ENCODE measurements at regions not wholly inside any gene's neighbourhood (a gene's known extent, or its start where the extent isn't known, plus 50 kb on each side); places are given as distances from the start of the nearest gene placed in this dataset.

DNA sequence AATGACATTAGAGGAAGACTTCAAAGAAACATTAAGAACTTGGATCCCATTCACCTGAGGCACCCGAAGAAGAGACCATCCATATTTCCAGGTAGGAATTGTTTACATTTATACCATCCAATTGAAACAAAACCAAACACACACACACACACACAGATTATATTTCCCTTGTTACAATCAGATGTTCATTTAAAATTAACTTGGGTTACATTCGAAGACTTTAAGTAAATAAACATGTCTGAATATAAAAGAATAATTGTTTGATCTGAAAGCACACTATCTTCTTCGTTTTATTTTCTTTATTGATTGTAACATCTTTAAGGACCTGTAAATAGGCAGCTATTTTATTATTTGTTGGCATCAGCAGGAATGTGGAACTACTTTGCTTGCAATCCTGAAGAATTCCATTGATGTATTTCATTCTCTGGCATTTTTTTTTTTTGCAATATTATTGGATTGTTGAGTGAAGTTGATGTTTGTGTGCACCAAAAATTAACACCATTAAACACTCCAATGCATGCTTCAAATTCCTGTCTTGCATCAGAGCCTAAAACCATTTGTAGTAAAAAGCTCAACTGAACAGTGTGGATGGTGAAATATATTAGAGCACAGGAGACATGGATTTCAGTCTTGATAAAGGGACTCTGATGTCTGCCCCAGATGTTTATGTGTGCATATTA lies 85.3 kb upstream of the FRY start:
- H3K27me3 ChIP-seq (ENCODE audit: control insufficient read depth, insufficient read depth, low read length): no peaks in the 10 kb centered on the region
- peak overlapping the region; percentile 15 for H3K4me3 ChIP-seq (ENCODE audit: low read depth, low read length)

DNA sequence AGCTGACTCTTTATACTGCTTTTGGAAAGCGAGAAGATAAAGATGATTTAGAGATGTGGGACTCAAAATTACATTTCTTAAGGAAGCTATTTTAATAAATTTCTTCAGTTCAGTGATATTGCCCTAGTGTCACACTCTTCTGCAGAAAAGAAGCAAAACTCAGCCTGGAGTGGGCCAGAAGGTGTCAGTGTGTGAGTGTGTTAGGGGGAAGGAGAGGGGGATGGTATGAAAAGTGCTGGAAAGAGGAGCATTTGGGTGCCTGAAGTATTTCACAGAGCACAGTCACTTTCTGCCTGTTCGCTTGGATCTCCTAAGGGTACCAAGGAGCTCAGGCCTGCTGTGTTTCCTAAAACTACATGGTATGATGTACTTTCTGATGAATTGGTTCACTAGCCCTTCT lies 84.5 kb upstream of the FRY start:
- no peak for DNase-seq (ENCODE audit: low read depth)
- Histone ChIP-seq H3K27me3 (ENCODE audit: control insufficient read depth, insufficient read depth, low read length) (no peaks in the 10 kb centered on the region), H3K36me3 (ENCODE audit: control insufficient read depth, insufficient read depth, low read length) (no peaks in the 10 kb centered on the region), H3K4me3 (ENCODE audit: low read depth, low read length) (peak overlapping the region; percentile 4)
- CTCF ChIA-PET: interaction anchor here (0.7 to 4.5 kb wide), 8 partner anchors 9 to 217 kb away, joined by 3 to 19 read pairs (median 4); no protein-coding TSS in a partner anchor
- POLR2A ChIA-PET: interaction anchor here (1.0 kb wide), 1 partner anchor 10 kb away, joined by 5 read pairs; no protein-coding TSS in a partner anchor
- TF ChIP-seq, protein P1, sequence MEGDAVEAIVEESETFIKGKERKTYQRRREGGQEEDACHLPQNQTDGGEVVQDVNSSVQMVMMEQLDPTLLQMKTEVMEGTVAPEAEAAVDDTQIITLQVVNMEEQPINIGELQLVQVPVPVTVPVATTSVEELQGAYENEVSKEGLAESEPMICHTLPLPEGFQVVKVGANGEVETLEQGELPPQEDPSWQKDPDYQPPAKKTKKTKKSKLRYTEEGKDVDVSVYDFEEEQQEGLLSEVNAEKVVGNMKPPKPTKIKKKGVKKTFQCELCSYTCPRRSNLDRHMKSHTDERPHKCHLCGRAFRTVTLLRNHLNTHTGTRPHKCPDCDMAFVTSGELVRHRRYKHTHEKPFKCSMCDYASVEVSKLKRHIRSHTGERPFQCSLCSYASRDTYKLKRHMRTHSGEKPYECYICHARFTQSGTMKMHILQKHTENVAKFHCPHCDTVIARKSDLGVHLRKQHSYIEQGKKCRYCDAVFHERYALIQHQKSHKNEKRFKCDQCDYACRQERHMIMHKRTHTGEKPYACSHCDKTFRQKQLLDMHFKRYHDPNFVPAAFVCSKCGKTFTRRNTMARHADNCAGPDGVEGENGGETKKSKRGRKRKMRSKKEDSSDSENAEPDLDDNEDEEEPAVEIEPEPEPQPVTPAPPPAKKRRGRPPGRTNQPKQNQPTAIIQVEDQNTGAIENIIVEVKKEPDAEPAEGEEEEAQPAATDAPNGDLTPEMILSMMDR (IDR thresholded peaks at IDR 0.05; ENCODE audit: insufficient read depth, low read depth, low read length): no peak; the same call in 1 of the 2 replicates

More for the DNA sequence above, 85.3 kb upstream of the FRY start:
- CTCF ChIA-PET: interaction anchor here (0.7 to 4.5 kb wide), 10 partner anchors 9 to 369 kb away, joined by 3 to 19 read pairs (median 4); partner anchors contain the start of genes BRCA2 and ZAR1L
- DNase-seq (ENCODE audit: low read depth): peak; percentile 67
- H3K36me3 ChIP-seq (ENCODE audit: control insufficient read depth, insufficient read depth, low read length): no peaks in the 10 kb centered on the region
- POLR2A ChIA-PET: interaction anchor here (0.6 to 1.0 kb wide), 2 partner anchors 10 to 24 kb away, joined by 3 to 5 read pairs; no protein-coding TSS in a partner anchor
- TF ChIP-seq, protein P1 (IDR thresholded peaks at IDR 0.05; ENCODE audit: insufficient read depth, low read depth, low read length): no peak

DNA sequence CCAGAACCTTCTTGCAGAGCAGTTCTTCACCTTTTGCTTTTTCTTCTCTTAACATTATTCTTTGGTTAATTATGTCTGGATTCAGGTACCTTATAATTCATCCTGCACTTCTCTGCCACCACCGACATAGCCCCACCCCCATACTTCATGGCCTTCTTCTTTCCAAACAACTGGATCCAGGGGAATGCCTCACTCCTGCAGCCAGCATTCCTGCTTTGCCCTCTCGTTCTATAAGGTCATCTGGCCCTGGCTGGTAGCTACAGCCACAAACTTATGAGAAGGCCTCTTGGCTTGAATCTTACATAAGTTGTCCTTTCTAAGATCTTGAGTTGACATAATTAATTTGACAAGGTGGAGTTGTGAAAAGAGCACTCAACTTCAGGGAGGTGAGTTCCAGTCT lies 84.1 kb upstream of the FRY start:
- ChIA-PET POLR2A (no interaction called here), CTCF (interaction anchor here (0.9 to 4.5 kb wide), 5 partner anchors 9 to 217 kb away, joined by 3 to 19 read pairs (median 4); no protein-coding TSS in a partner anchor)
- TF ChIP-seq, protein P1 (IDR thresholded peaks at IDR 0.05; ENCODE audit: insufficient read depth, low read depth, low read length): no peak
- Histone ChIP-seq H3K36me3 (ENCODE audit: control insufficient read depth, insufficient read depth, low read length) (no peaks in the 10 kb centered on the region), H3K27me3 (ENCODE audit: control insufficient read depth, insufficient read depth, low read length) (no peaks in the 10 kb centered on the region), H3K4me3 (ENCODE audit: low read depth, low read length) (no peak overlapping the region)
- DNase-seq (ENCODE audit: low read depth): no peak

DNA sequence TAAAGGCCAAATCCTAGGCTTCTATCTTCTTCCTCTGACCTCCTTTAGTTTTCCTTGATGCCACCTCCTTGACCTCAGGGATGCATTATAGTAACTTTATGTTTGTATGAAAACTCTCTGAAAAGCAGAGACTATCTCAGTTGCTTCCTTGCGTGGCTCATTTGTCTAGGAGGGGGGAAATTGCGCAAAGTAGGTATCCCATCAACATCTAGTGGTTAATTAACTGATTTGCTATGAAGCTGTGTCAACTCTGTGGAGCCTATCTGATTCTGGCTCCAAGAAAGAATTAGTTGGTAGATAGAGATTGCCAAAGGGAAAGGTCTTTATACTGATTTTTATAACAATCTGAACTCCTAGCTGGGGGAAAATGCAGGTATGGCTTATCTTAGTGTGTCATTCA lies 82.1 kb upstream of the FRY start:
- H3K4me3 ChIP-seq (ENCODE audit: low read depth, low read length): no peak overlapping the region
- ChIA-PET CTCF (no interaction called here), POLR2A (no interaction called here)
- DNase-seq (ENCODE audit: low read depth): no peak
- H3K36me3 ChIP-seq (ENCODE audit: control insufficient read depth, insufficient read depth, low read length): peaks cover 1% of the 10 kb centered on the region; the same call in 1 of the 2 replicates
- TF ChIP-seq, protein P1 (IDR thresholded peaks at IDR 0.05; ENCODE audit: insufficient read depth, low read depth, low read length): no peak
- no peaks in the 10 kb centered on the region for H3K27me3 ChIP-seq (ENCODE audit: control insufficient read depth, insufficient read depth, low read length)

DNA sequence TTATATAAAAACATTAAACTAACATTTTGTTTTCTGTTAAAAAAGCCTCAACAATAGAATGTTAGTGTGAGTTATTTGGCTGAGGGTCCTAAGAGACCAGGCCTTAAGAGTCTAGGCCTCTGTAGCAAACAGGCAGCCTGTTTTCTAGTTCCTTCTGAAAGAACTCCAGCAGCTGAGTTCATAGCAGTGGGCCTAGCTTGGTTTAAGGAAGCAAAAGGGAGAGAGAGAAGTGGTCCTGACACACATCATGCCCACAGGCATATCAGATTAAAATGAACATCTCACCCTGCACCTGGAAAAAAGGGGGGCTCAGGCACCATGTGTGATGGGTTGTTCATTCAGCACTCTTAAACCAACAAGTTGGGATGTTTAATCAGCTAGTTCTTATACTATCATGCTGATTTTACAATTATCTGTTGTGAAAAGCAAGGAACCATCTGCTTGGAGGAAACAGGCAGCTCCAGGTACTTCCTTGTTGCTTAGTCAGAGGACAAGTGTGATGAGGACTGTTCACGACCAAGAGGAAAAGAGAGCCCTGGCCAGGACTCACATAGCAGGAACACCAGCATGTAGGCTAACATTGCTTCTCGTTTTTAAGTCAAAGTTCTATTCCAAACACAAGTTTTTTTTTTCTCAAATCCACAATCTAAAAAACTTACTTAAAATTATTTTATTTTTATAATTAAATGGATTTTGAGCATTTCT lies 81.3 kb upstream of the FRY start:
- TF ChIP-seq, protein P1 (IDR thresholded peaks at IDR 0.05; ENCODE audit: insufficient read depth, low read depth, low read length): no peak
- H3K27me3 ChIP-seq (ENCODE audit: control insufficient read depth, insufficient read depth, low read length): no peaks in the 10 kb centered on the region
- H3K36me3 ChIP-seq (ENCODE audit: control insufficient read depth, insufficient read depth, low read length): peaks cover 1% of the 10 kb centered on the region; the same call in 1 of the 2 replicates
- DNase-seq (ENCODE audit: low read depth): no peak
- ChIA-PET CTCF (no interaction called here), POLR2A (no interaction called here)
- no peak overlapping the region for H3K4me3 ChIP-seq (ENCODE audit: low read depth, low read length)

Measured in BJ (cell line).